Erythroblast (primary cell): ENCODE measurements at regions not wholly inside any gene's neighbourhood (a gene's known extent, or its start where the extent isn't known, plus 50 kb on each side); places are given as distances from the start of the nearest gene placed in this dataset.

ENCODE experiments used
- GATA1 ChIP-seq: IDR thresholded peaks from 2 replicates; pipeline ENCODE4 v1.6.1; 2011; ENCODE audit warnings: low read depth, mild to moderate bottlenecking, control low read depth, low read length, moderate library complexity
- POLR2A ChIP-seq: IDR thresholded peaks from 2 replicates; pipeline ENCODE4 v1.6.1; 2011; ENCODE audit warnings: mild to moderate bottlenecking, low read length

DNA sequence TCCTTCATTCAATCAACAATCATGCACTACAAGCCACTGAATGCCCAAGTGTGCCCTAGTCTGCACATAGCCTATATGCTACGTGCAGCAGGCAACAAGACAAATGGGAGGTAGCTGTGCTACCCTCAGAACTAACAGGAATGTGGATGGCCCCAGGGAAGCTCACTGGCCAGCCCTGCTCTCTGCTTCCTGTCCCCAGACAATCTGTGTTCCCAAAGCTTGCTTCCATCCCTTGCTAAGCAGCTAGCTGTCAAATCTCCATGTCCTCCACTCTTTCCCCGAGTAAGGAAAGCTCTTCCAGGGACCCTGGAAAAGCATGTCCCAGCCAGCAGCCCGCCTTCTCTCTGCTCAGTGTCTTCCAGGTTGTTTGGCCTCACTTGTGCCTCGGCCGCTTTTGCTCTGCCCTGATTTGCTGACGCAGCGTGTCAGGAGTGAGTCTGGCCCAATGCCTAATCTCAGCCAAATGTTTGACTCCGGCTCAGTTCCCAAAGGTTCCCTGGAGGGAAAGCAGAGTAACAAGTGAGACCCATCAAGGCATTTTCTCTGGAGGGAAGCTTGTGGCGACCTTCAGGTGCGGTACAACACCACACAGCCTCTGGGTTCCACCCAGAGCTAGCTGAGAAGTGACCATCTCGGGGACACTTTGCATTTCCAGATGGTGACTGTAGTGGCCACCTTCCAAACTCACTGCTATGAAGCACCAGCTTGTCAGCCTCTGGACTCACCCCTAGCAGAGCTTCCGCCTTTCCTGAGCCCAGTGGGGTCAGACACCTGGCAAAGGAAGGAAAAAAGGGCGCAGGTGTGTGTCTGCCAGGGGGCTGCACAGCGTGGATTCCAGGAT is 243.4 kb downstream of the RHOU start:
- TF ChIP-seq POLR2A (no peak), GATA1 (no peak)
